Effector memory CD8-positive, alpha-beta T cell (primary cell): ENCODE measurements at regions not wholly inside any gene's neighbourhood (a gene's known extent, or its start where the extent isn't known, plus 50 kb on each side); places are given as distances from the start of the nearest gene placed in this dataset.

ENCODE experiments used
- ATAC-seq: fragments of 150-1000 bp; cut with Tn5 transposase; replicated peaks from 2 replicates; pipeline ENCODE4 v1.10.0; 2021; ENCODE audit warnings: mild to moderate bottlenecking, moderate library complexity
- DNase-seq, 3 experiments: peaks; one replicate each; pipeline ENCODE4 v3.0.0; 2021
- H3K27ac Mint-ChIP-seq, 2 donors: one replicate each; pipeline ENCODE4 v1.8.0; 2022; ENCODE audit warnings: mild to moderate bottlenecking in 2 of 2, mixed read lengths in 2 of 2, moderate library complexity in 2 of 2
- H3K27me3 Mint-ChIP-seq, 2 donors: one replicate each; pipeline ENCODE4 v1.8.0; 2022; ENCODE audit warnings: mixed read lengths in 2 of 2
- H3K36me3 Mint-ChIP-seq: one replicate; pipeline ENCODE4 v1.8.0; 2022; ENCODE audit warnings: mild to moderate bottlenecking, moderate library complexity, mixed read lengths; ENCODE audit not compliant: insufficient read depth
- H3K4me1 Mint-ChIP-seq, 2 donors: one replicate each; pipeline ENCODE4 v1.8.0; 2022; ENCODE audit warnings: low read depth in 2 of 2, mixed read lengths in 2 of 2
- H3K4me3 Mint-ChIP-seq, 2 donors: one replicate each; pipeline ENCODE4 v1.8.0; 2022; ENCODE audit warnings: mild to moderate bottlenecking in 2 of 2, mixed read lengths in 2 of 2, moderate library complexity in 2 of 2
- H3K9me3 Mint-ChIP-seq, 2 donors: one replicate each; pipeline ENCODE4 v1.8.0; 2022; ENCODE audit warnings: mixed read lengths in 2 of 2

GRCh38 chr13:103302676-103303075 lies 236.5 kb upstream of the SLC10A2 start:
- Mint-ChIP-seq H3K36me3 (no peaks in the 10 kb centered on the region), H3K4me3 (no peak overlapping the region), H3K4me1 (no peaks in the 10 kb centered on the region), H3K27me3 (no peaks in the 10 kb centered on the region), H3K9me3 (peaks cover 0 to 6% of the 10 kb centered on the region in 2 donors), H3K27ac (no peak overlapping the region)
- no peak for ATAC-seq
- no peak for DNase-seq

- Mint-ChIP-seq H3K4me1 (no peaks in the 10 kb centered on the region), H3K27me3 (no peaks in the 10 kb centered on the region), H3K27ac (no peak overlapping the region), H3K9me3 (peaks cover 0 to 5% of the 10 kb centered on the region in 2 donors), H3K4me3 (no peak overlapping the region), H3K36me3 (no peaks in the 10 kb centered on the region)
- no peak for ATAC-seq
- DNase-seq, result no peak
Observed at GRCh38 chr13:103299079-103299478, 232.9 kb upstream of the SLC10A2 start.

- Mint-ChIP-seq H3K27me3 (no peaks in the 10 kb centered on the region), H3K36me3 (no peaks in the 10 kb centered on the region), H3K27ac (no peak overlapping the region), H3K9me3 (peaks cover 0 to 5% of the 10 kb centered on the region in 2 donors), H3K4me1 (no peaks in the 10 kb centered on the region), H3K4me3 (no peak overlapping the region)
- DNase-seq (no peak), ATAC-seq (no peak)
Observed at GRCh38 chr13:103297083-103297482, 230.9 kb upstream of the SLC10A2 start.

- H3K4me1 Mint-ChIP-seq, result no peaks in the 10 kb centered on the region
- H3K36me3 Mint-ChIP-seq, result no peaks in the 10 kb centered on the region
- H3K27me3 Mint-ChIP-seq, result no peaks in the 10 kb centered on the region
- no peak overlapping the region for H3K4me3 Mint-ChIP-seq
- no peak overlapping the region for H3K27ac Mint-ChIP-seq
- H3K9me3 Mint-ChIP-seq, result peaks cover 5 to 19% of the 10 kb centered on the region in 2 donors
- no peak for DNase-seq
- no peak for ATAC-seq
Observed at GRCh38 chr13:103291798-103292572, 225.8 kb upstream of the SLC10A2 start.

GRCh38 chr13:103291226-103291625 lies 225.0 kb upstream of the SLC10A2 start:
- no peaks in the 10 kb centered on the region for H3K27me3 Mint-ChIP-seq
- H3K4me3 Mint-ChIP-seq, result no peak overlapping the region
- H3K4me1 Mint-ChIP-seq, result no peaks in the 10 kb centered on the region
- no peaks in the 10 kb centered on the region for H3K36me3 Mint-ChIP-seq
- ATAC-seq (no peak), DNase-seq (no peak)
- no peak overlapping the region for H3K27ac Mint-ChIP-seq
- peaks cover 4 to 19% of the 10 kb centered on the region in 2 donors for H3K9me3 Mint-ChIP-seq

- Mint-ChIP-seq H3K27ac (no peak overlapping the region), H3K27me3 (no peaks in the 10 kb centered on the region), H3K9me3 (peaks cover 4 to 19% of the 10 kb centered on the region in 2 donors), H3K4me1 (no peaks in the 10 kb centered on the region), H3K36me3 (no peaks in the 10 kb centered on the region), H3K4me3 (no peak overlapping the region)
- no peak for ATAC-seq
- DNase-seq, result no peak
Observed at GRCh38 chr13:103289681-103290080, 223.5 kb upstream of the SLC10A2 start.

- Mint-ChIP-seq H3K4me1 (no peaks in the 10 kb centered on the region), H3K27ac (no peak overlapping the region), H3K9me3 (peaks cover 7 to 19% of the 10 kb centered on the region in 2 donors), H3K4me3 (no peak overlapping the region), H3K36me3 (no peaks in the 10 kb centered on the region), H3K27me3 (no peaks in the 10 kb centered on the region)
- no peak for ATAC-seq
- DNase-seq, result no peak
Observed at GRCh38 chr13:103288114-103288513, 221.9 kb upstream of the SLC10A2 start.

GRCh38 chr13:103287659-103288058 lies 221.4 kb upstream of the SLC10A2 start:
- Mint-ChIP-seq H3K4me1 (no peaks in the 10 kb centered on the region), H3K4me3 (no peak overlapping the region), H3K9me3 (peaks cover 7 to 19% of the 10 kb centered on the region in 2 donors), H3K27me3 (no peaks in the 10 kb centered on the region), H3K27ac (no peak overlapping the region), H3K36me3 (no peaks in the 10 kb centered on the region)
- no peak for ATAC-seq
- no peak for DNase-seq

- no peaks in the 10 kb centered on the region for H3K4me1 Mint-ChIP-seq
- no peaks in the 10 kb centered on the region for H3K27me3 Mint-ChIP-seq
- H3K9me3 Mint-ChIP-seq, result peaks cover 3 to 5% of the 10 kb centered on the region in 2 donors
- H3K36me3 Mint-ChIP-seq, result no peaks in the 10 kb centered on the region
- ATAC-seq (no peak), DNase-seq (no peak)
- H3K4me3 Mint-ChIP-seq, result no peak overlapping the region
- no peak overlapping the region for H3K27ac Mint-ChIP-seq
Observed at GRCh38 chr13:103284466-103284865, 218.2 kb upstream of the SLC10A2 start.

- no peak overlapping the region for H3K4me3 Mint-ChIP-seq
- no peak overlapping the region for H3K27ac Mint-ChIP-seq
- no peaks in the 10 kb centered on the region for H3K4me1 Mint-ChIP-seq
- no peaks in the 10 kb centered on the region for H3K36me3 Mint-ChIP-seq
- no peaks in the 10 kb centered on the region for H3K27me3 Mint-ChIP-seq
- peaks cover 3 to 5% of the 10 kb centered on the region in 2 donors for H3K9me3 Mint-ChIP-seq
- DNase-seq (no peak), ATAC-seq (no peak)
Observed at GRCh38 chr13:103283451-103283820, 217.2 kb upstream of the SLC10A2 start.

GRCh38 chr13:103282571-103283450 lies 216.6 kb upstream of the SLC10A2 start:
- Mint-ChIP-seq H3K4me1 (no peaks in the 10 kb centered on the region), H3K27me3 (no peaks in the 10 kb centered on the region), H3K27ac (no peak overlapping the region), H3K4me3 (no peak overlapping the region), H3K9me3 (peaks cover 0 to 3% of the 10 kb centered on the region in 2 donors), H3K36me3 (no peaks in the 10 kb centered on the region)
- DNase-seq (no peak), ATAC-seq (no peak)

GRCh38 chr13:103277959-103278694 lies 211.9 kb upstream of the SLC10A2 start:
- H3K4me3 Mint-ChIP-seq, result no peak overlapping the region
- H3K9me3 Mint-ChIP-seq, result peaks cover 0 to 2% of the 10 kb centered on the region in 2 donors
- ATAC-seq (no peak), DNase-seq (no peak)
- no peak overlapping the region for H3K27ac Mint-ChIP-seq
- H3K27me3 Mint-ChIP-seq, result no peaks in the 10 kb centered on the region
- no peaks in the 10 kb centered on the region for H3K4me1 Mint-ChIP-seq
- H3K36me3 Mint-ChIP-seq, result no peaks in the 10 kb centered on the region

GRCh38 chr13:103276775-103277498 lies 210.7 kb upstream of the SLC10A2 start:
- Mint-ChIP-seq H3K36me3 (no peaks in the 10 kb centered on the region), H3K27ac (no peak overlapping the region), H3K9me3 (peaks cover 0 to 2% of the 10 kb centered on the region in 2 donors), H3K4me1 (no peaks in the 10 kb centered on the region), H3K27me3 (no peaks in the 10 kb centered on the region), H3K4me3 (no peak overlapping the region)
- no peak for ATAC-seq
- DNase-seq, result no peak
